Neural crest cell (in vitro differentiated cells): ENCODE measurements at regions not wholly inside any gene's neighbourhood (a gene's known extent, or its start where the extent isn't known, plus 50 kb on each side); places are given as distances from the start of the nearest gene placed in this dataset.
A peak's percentile ranks its signal among the peaks of the same experiment; 100 is the strongest.
"Not testable (repeated sequence)": the region's sequence is repeated elsewhere in the genome, so short reads cannot be mapped to it uniquely, and the experiment has no call there.

Source experiments
- DNase-seq: peaks from one replicate; pipeline ENCODE4 v3.0.0; 2021; ENCODE audit warnings: low read depth, mixed read lengths, low spot score
- H3K27ac Mint-ChIP-seq: one replicate; pipeline ENCODE4 v1.8.0; 2021; ENCODE audit warnings: mild to moderate bottlenecking, mixed read lengths; ENCODE audit not compliant: unreplicated experiment
- H3K27me3 Mint-ChIP-seq: 2 replicates; pipeline ENCODE4 v1.8.0; 2021; ENCODE audit warnings: low read depth, mild to moderate bottlenecking, mixed read lengths
- H3K36me3 Mint-ChIP-seq: 2 replicates; pipeline ENCODE4 v1.8.0; 2021; ENCODE audit warnings: low read depth, mild to moderate bottlenecking, mixed read lengths
- H3K4me1 Mint-ChIP-seq: 2 replicates; pipeline ENCODE4 v1.8.0; 2021; ENCODE audit warnings: mixed read lengths
- H3K4me3 Mint-ChIP-seq: one replicate; pipeline ENCODE4 v1.8.0; 2021; ENCODE audit warnings: mild to moderate bottlenecking, mixed read lengths
- H3K9me3 Mint-ChIP-seq: 2 replicates; pipeline ENCODE4 v1.8.0; 2021; ENCODE audit warnings: mixed read lengths
- TF ChIP-seq, protein P1 (sequence below): fragments of 200-600 bp; sonication (generic); conservative IDR thresholded peaks from 2 replicates; pipeline ENCODE4 v1.5.0; 2021; ENCODE audit warnings: antibody characterized with exemption, mild to moderate bottlenecking

DNA sequence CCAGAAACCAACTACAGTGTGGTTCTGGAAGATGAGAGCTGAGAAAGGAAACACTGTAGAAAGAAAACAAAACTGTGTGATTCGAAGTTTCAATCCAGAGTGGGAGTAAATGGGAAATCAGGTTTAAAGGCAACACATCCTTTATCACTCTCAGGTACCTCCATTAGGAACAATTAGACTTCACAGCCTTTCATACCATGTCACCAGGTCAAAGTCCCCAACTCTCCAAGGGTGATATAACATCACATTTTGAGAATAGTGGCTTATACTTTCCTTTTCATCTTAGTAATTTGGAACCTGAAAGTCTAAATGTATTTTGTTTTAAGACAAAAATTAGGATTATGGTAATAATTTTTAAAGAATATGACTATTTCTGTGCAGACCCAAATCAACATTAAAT, 194.9 kb upstream of the WWC1 start:
- Mint-ChIP-seq H3K27me3 (no peaks in the 10 kb centered on the region), H3K9me3 (peaks cover 6% of the 10 kb centered on the region), H3K4me1 (no peaks in the 10 kb centered on the region), H3K27ac (no peak overlapping the region), H3K4me3 (no peak overlapping the region), H3K36me3 (peaks cover 2% of the 10 kb centered on the region)
- TF ChIP-seq, protein P1, sequence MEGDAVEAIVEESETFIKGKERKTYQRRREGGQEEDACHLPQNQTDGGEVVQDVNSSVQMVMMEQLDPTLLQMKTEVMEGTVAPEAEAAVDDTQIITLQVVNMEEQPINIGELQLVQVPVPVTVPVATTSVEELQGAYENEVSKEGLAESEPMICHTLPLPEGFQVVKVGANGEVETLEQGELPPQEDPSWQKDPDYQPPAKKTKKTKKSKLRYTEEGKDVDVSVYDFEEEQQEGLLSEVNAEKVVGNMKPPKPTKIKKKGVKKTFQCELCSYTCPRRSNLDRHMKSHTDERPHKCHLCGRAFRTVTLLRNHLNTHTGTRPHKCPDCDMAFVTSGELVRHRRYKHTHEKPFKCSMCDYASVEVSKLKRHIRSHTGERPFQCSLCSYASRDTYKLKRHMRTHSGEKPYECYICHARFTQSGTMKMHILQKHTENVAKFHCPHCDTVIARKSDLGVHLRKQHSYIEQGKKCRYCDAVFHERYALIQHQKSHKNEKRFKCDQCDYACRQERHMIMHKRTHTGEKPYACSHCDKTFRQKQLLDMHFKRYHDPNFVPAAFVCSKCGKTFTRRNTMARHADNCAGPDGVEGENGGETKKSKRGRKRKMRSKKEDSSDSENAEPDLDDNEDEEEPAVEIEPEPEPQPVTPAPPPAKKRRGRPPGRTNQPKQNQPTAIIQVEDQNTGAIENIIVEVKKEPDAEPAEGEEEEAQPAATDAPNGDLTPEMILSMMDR, result no peak
- DNase-seq, result no peak

DNA sequence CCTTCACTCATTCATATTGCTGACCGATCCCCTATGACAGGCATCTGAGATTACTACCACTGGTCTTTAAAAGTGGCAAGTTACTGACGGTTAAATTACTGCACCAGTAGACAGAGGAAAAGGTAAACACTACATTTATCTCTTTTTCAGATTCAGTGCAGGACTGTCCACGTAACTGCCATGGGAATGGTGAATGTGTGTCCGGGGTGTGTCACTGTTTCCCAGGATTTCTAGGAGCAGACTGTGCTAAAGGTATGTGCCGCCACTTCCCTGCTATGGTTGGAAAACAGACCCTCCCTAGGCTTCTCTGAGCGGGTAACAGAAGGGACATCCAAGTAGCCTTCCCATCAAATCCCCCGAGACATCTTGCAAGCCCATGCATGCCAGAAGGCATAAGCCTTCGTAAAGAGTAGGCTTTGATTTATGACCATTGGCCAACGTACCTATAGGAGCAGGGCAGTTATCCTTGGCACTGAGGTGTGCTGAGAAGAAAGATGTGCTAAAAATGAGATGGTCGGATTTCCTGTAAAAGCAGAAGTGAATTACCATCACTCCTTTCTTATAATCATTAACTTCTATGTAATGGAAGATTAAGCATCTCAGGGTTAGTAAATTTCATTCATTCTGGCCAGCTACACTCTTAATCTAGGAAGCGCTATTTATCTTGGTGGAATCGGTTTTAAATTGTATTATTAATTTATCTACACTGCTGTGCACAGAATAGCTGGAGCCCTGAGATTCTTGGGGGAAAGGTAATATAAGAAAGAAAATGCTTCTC, 193.4 kb upstream of the WWC1 start:
- no peak overlapping the region for H3K4me3 Mint-ChIP-seq
- TF ChIP-seq, protein P1, result no peak
- peaks cover 2% of the 10 kb centered on the region for H3K36me3 Mint-ChIP-seq
- peaks cover 6% of the 10 kb centered on the region for H3K9me3 Mint-ChIP-seq
- H3K27me3 Mint-ChIP-seq, result no peaks in the 10 kb centered on the region
- H3K4me1 Mint-ChIP-seq, result no peaks in the 10 kb centered on the region
- DNase-seq, result no peak
- no peak overlapping the region for H3K27ac Mint-ChIP-seq

DNA sequence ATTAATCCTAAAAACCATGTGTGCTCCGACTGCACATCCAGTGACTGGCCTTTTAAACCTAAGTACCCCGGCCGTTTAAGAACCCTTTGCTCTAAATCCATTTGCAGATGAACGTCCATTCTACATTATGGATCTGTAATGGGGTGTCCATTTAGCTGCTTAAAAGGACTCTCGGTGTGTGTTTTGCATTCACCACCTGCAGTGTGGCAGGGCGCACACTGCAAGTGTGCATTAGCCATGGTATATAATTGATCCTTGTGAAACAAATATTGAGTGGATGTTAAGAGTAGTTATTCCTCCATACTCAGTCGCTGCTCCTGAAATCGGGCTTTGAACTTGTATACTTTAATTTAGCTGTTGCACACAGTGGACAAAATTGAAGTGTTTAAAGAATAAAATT, 190.1 kb upstream of the WWC1 start:
- no peak overlapping the region for H3K27ac Mint-ChIP-seq
- no peaks in the 10 kb centered on the region for H3K9me3 Mint-ChIP-seq
- H3K4me3 Mint-ChIP-seq, result no peak overlapping the region
- peaks cover 15% of the 10 kb centered on the region for H3K4me1 Mint-ChIP-seq
- no peak for DNase-seq
- H3K36me3 Mint-ChIP-seq, result no peaks in the 10 kb centered on the region
- H3K27me3 Mint-ChIP-seq, result no peaks in the 10 kb centered on the region
- TF ChIP-seq, protein P1, result no peak

DNA sequence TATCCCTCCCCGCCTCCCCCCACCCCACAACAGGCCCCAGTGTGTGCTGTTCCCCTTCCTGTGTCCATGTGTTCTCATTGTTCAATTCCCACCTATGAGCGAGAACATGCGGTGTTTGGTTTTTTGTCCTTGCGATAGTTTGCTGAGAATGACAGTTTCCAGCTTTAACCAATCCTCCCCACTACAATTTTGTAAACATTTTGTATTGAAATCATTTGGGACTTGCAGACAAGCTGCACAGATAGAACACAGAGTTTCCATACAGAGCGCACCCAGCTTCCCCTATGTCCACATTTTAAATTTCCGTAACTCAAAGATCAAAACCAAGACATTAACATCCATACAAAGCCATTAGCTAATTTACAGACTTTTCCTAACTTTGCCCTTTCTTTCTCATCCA, 188.4 kb upstream of the WWC1 start:
- not testable (repeated sequence) for H3K9me3 Mint-ChIP-seq, DNase-seq, H3K4me3 Mint-ChIP-seq, H3K36me3 Mint-ChIP-seq, H3K27ac Mint-ChIP-seq, H3K27me3 Mint-ChIP-seq
- H3K4me1 Mint-ChIP-seq, result peaks cover 15% of the 10 kb centered on the region

DNA sequence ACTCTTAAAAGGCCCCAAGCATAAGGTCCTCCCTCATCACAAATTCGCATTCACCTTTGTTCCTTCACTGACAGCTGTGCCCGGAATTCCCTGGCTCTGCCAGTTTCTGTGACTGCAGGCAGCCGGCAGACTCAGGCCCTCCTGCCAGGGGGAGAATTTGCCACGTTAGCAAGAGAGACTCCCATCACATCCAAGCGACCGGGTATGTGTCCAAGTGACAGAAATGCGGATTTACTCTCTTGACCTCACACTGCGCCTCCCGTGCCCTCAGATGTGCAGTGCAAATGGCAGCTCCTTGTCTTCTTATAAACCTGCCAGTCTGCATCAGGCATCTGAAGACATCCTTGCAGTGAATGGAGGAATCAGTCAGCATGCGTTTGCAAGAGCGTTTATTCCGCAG, 187.1 kb upstream of the WWC1 start:
- Mint-ChIP-seq H3K27me3 (no peaks in the 10 kb centered on the region), H3K4me1 (peaks cover 20% of the 10 kb centered on the region), H3K27ac (no peak overlapping the region), H3K9me3 (no peaks in the 10 kb centered on the region), H3K36me3 (no peaks in the 10 kb centered on the region), H3K4me3 (no peak overlapping the region)
- TF ChIP-seq, protein P1, result no peak
- no peak for DNase-seq

DNA sequence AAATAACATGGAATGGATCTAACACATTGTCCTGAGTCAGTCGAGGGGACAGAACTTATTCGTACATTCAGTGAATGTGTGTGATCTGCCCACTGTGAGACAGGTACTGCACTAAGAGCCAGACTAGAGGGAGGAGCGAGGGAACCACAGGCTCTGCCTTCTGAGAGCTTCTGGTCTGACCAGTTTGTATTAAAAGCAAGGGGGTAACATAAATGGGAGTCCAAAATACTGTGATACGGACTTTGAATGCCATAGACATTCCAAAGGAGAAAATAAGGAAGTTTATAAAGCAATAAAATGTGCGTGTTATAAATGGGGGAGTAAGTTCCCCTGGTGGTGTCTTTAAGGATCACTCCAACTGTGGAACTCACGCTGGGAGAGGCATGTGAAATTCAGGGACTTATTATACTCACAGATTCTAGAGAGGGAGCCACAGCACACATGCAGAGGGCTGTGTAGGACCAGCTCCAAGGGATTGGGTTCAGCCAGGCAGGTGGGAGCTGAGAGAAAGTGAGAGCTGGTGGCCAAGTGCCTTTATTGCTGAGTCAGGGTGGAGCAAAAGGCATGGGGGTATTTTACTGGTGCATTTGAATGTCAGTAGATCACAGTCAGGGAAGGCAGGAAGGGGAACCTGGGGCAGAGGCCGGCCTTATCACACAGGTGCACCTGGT, 186.5 kb upstream of the WWC1 start:
- no peak for DNase-seq
- Mint-ChIP-seq H3K27ac (peak overlapping the region; percentile 1), H3K36me3 (no peaks in the 10 kb centered on the region), H3K27me3 (no peaks in the 10 kb centered on the region), H3K4me1 (peaks cover 20% of the 10 kb centered on the region), H3K9me3 (no peaks in the 10 kb centered on the region), H3K4me3 (no peak overlapping the region)
- TF ChIP-seq, protein P1, result peak; percentile 49
